ENCODE measurements at regions not wholly inside any gene's neighbourhood (a gene's known extent, or its start where the extent isn't known, plus 50 kb on each side); places are given as distances from the start of the nearest gene placed in this dataset.

- TF ChIP-seq CTCF (IDR thresholded peaks at IDR 0.05; ENCODE audit: insufficient read depth, low read depth, low read length): no peak
- CTCF ChIA-PET: interaction anchor here (1.1 to 2.4 kb wide), 3 partner anchors 10 to 140 kb away, joined by 3 to 8 read pairs (median 4); no protein-coding TSS in a partner anchor
- Histone ChIP-seq H3K36me3 (ENCODE audit: control insufficient read depth, insufficient read depth, low read length) (no peaks in the 10 kb centered on the region), H3K27me3 (ENCODE audit: control insufficient read depth, insufficient read depth, low read length) (no peaks in the 10 kb centered on the region), H3K4me3 (ENCODE audit: low read depth, low read length) (no peak overlapping the region)
- DNase-seq (ENCODE audit: low read depth): no peak
- POLR2A ChIA-PET: no interaction called here
These were observed 113.2 kb upstream of the TJP1 start for GRCh38 chr15:29935296-29936004.

- TF ChIP-seq CTCF (IDR thresholded peaks at IDR 0.05; ENCODE audit: insufficient read depth, low read depth, low read length): no peak
- POLR2A ChIA-PET: no interaction called here
These were observed 112.0 kb upstream of the TJP1 start for GRCh38 chr15:29934251-29934650.

GRCh38 chr15:29933042-29933803 lies 111.0 kb upstream of the TJP1 start:
- Histone ChIP-seq H3K27me3 (ENCODE audit: control insufficient read depth, insufficient read depth, low read length) (no peaks in the 10 kb centered on the region), H3K36me3 (ENCODE audit: control insufficient read depth, insufficient read depth, low read length) (no peaks in the 10 kb centered on the region), H3K4me3 (ENCODE audit: low read depth, low read length) (no peak overlapping the region)
- TF ChIP-seq CTCF (IDR thresholded peaks at IDR 0.05; ENCODE audit: insufficient read depth, low read depth, low read length): no peak
- no peak for DNase-seq (ENCODE audit: low read depth)
- POLR2A ChIA-PET: no interaction called here
- CTCF ChIA-PET: interaction anchor here (1.4 to 2.4 kb wide), 2 partner anchors 7 to 10 kb away, joined by 6 to 8 read pairs; no protein-coding TSS in a partner anchor

More at GRCh38 chr15:29934251-29934650, 112.0 kb upstream of the TJP1 start:
- H3K27me3 ChIP-seq (ENCODE audit: control insufficient read depth, insufficient read depth, low read length): no peaks in the 10 kb centered on the region
- CTCF ChIA-PET: interaction anchor here (1.4 to 2.4 kb wide), 2 partner anchors 8 to 9 kb away, joined by 6 to 8 read pairs; no protein-coding TSS in a partner anchor
- no peaks in the 10 kb centered on the region for H3K36me3 ChIP-seq (ENCODE audit: control insufficient read depth, insufficient read depth, low read length)
- DNase-seq (ENCODE audit: low read depth): no peak
- no peak overlapping the region for H3K4me3 ChIP-seq (ENCODE audit: low read depth, low read length)

- no peak for TF ChIP-seq CTCF (IDR thresholded peaks at IDR 0.05; ENCODE audit: insufficient read depth, low read depth, low read length)
- POLR2A ChIA-PET: interaction anchor here (1.0 kb wide), 1 partner anchor 9 kb away, joined by 5 read pairs; no protein-coding TSS in a partner anchor
- CTCF ChIA-PET: interaction anchor here (0.6 to 2.6 kb wide), 22 partner anchors 8 to 824 kb away, joined by 3 to 21 read pairs (median 4); partner anchors contain the start of gene TJP1
- Histone ChIP-seq H3K4me3 (ENCODE audit: low read depth, low read length) (no peak overlapping the region), H3K36me3 (ENCODE audit: control insufficient read depth, insufficient read depth, low read length) (no peaks in the 10 kb centered on the region), H3K27me3 (ENCODE audit: control insufficient read depth, insufficient read depth, low read length) (no peaks in the 10 kb centered on the region)
- no peak for DNase-seq (ENCODE audit: low read depth)
These were observed 103.8 kb upstream of the TJP1 start for GRCh38 chr15:29926083-29926388.

All from BJ (cell line).